ACHN (cell line): ENCODE measurements at regions not wholly inside any gene's neighbourhood (a gene's known extent, or its start where the extent isn't known, plus 50 kb on each side); places are given as distances from the start of the nearest gene placed in this dataset.
"Not testable (repeated sequence)": the region's sequence is repeated elsewhere in the genome, so short reads cannot be mapped to it uniquely, and the experiment has no call there.

ENCODE experiments used
- DNase-seq: peaks from one replicate; pipeline ENCODE4 v3.0.0-alpha.2; 2015
- in situ Hi-C: cut with HindIII; loops from 2 replicates; pipeline ENCODE4 v1.10.0; 2017; ENCODE audit warnings: low sequenced_read_pairs, low pct_ligation_motif_present, low pct_unique_long_range_greater_than_20kb

- no peak for DNase-seq
- in situ Hi-C loops, result no loop called here
These were observed 51.9 kb upstream of the PTPRJ start for GRCh38 chr11:47928426-47928825.

GRCh38 chr11:47924184-47924691 is 56.1 kb upstream of the PTPRJ start:
- peak; percentile 46 for DNase-seq
- in situ Hi-C loops, result no loop called here

- no peak for DNase-seq
- in situ Hi-C loops, result no loop called here
These were observed 56.7 kb upstream of the PTPRJ start for GRCh38 chr11:47923667-47924066.

- DNase-seq, in situ Hi-C loops: not testable (repeated sequence)
These were observed 59.2 kb upstream of the PTPRJ start for GRCh38 chr11:47921080-47921555.

GRCh38 chr11:47918882-47919495 is 61.4 kb upstream of the PTPRJ start:
- peak; percentile 49 for DNase-seq
- in situ Hi-C loops, result no loop called here

- in situ Hi-C loops, result no loop called here
- DNase-seq, result no peak
These were observed 62.0 kb upstream of the PTPRJ start for GRCh38 chr11:47918370-47918690.

GRCh38 chr11:47917599-47918369 is 62.6 kb upstream of the PTPRJ start:
- DNase-seq, result peak; percentile 90
- in situ Hi-C loops, result no loop called here

- no peak for DNase-seq
- in situ Hi-C loops, result no loop called here
These were observed 64.0 kb upstream of the PTPRJ start for GRCh38 chr11:47916361-47916841.

- DNase-seq, result no peak
- in situ Hi-C loops, result no loop called here
These were observed 64.6 kb upstream of the PTPRJ start for GRCh38 chr11:47915783-47916182.

- DNase-seq, result no peak
- in situ Hi-C loops, result no loop called here
These were observed 65.0 kb upstream of the PTPRJ start for GRCh38 chr11:47915374-47915773.

- in situ Hi-C loops, result no loop called here
- no peak for DNase-seq
These were observed 65.6 kb upstream of the PTPRJ start for GRCh38 chr11:47914743-47915142.

- in situ Hi-C loops, result no loop called here
These were observed 65.5 kb upstream of the NUP160 start for GRCh38 chr11:47913529-47914244.

GRCh38 chr11:47912843-47913437 is 64.8 kb upstream of the NUP160 start:
- no peak for DNase-seq
- in situ Hi-C loops, result no loop called here

More at GRCh38 chr11:47913529-47914244, 65.5 kb upstream of the NUP160 start:
- DNase-seq, result no peak

GRCh38 chr11:47911149-47911548 is 63.0 kb upstream of the NUP160 start:
- in situ Hi-C loops, result no loop called here
- DNase-seq, result no peak

GRCh38 chr11:47908198-47908597 is 60.0 kb upstream of the NUP160 start:
- in situ Hi-C loops, result no loop called here
- no peak for DNase-seq

- DNase-seq, result no peak
- in situ Hi-C loops, result no loop called here
These were observed 59.3 kb upstream of the NUP160 start for GRCh38 chr11:47907499-47907898.

GRCh38 chr11:47906066-47906465 is 57.9 kb upstream of the NUP160 start:
- in situ Hi-C loops, result no loop called here
- DNase-seq, result no peak

- no peak for DNase-seq
- in situ Hi-C loops, result no loop called here
These were observed 57.4 kb upstream of the NUP160 start for GRCh38 chr11:47905358-47906059.
